ENCODE measurements at regions not wholly inside any gene's neighbourhood (a gene's known extent, or its start where the extent isn't known, plus 50 kb on each side); places are given as distances from the start of the nearest gene placed in this dataset.
"Not testable (repeated sequence)": the region's sequence is repeated elsewhere in the genome, so short reads cannot be mapped to it uniquely, and the experiment has no call there.

- H3K9me2 ChIP-seq (ENCODE audit: insufficient read depth, low read length); POLR2A ChIA-PET; H4K20me1 ChIP-seq (ENCODE audit: insufficient read depth, low read length); CTCF ChIA-PET (ENCODE audit: unreplicated experiment); DNase-seq (ENCODE audit: low spot score); H3K27ac ChIP-seq (ENCODE audit: low read depth, low read length, poor library complexity, severe bottlenecking); H3K4me2 ChIP-seq (ENCODE audit: low read length); H3K36me3 ChIP-seq (ENCODE audit: insufficient read depth, low read length); intact Hi-C loops (cut with micrococcal nuclease; ENCODE audit: unreplicated experiment); H2AFZ ChIP-seq (ENCODE audit: low read length); H3K4me3 ChIP-seq (ENCODE audit: low read depth, low read length, poor library complexity, severe bottlenecking); BruUV-seq (replicated peaks); H3K79me2 ChIP-seq (ENCODE audit: insufficient read depth, low read depth, low read length); H3K9me3 ChIP-seq (ENCODE audit: low read length): not testable (repeated sequence)
- H3K4me1 ChIP-seq (ENCODE audit: insufficient read depth, low read length, poor library complexity, severe bottlenecking) = peaks cover 26% of the 10 kb centered on the region
Observed at GRCh38 chr16:29330623-29331022, 75.9 kb downstream of the NPIPB11 start.

GRCh38 chr16:29328528-29328927, 78.0 kb downstream of the NPIPB11 start:
- H3K79me2 ChIP-seq (ENCODE audit: insufficient read depth, low read depth, low read length); CTCF ChIA-PET (ENCODE audit: unreplicated experiment); POLR2A ChIA-PET; H3K9me3 ChIP-seq (ENCODE audit: low read length); intact Hi-C loops (cut with micrococcal nuclease; ENCODE audit: unreplicated experiment); H3K4me2 ChIP-seq (ENCODE audit: low read length); H3K9me2 ChIP-seq (ENCODE audit: insufficient read depth, low read length); H2AFZ ChIP-seq (ENCODE audit: low read length); H3K27ac ChIP-seq (ENCODE audit: low read depth, low read length, poor library complexity, severe bottlenecking); H3K4me3 ChIP-seq (ENCODE audit: low read depth, low read length, poor library complexity, severe bottlenecking); H3K36me3 ChIP-seq (ENCODE audit: insufficient read depth, low read length); BruUV-seq (replicated peaks); DNase-seq (ENCODE audit: low spot score); H4K20me1 ChIP-seq (ENCODE audit: insufficient read depth, low read length): not testable (repeated sequence)
- peaks cover 13% of the 10 kb centered on the region for H3K4me1 ChIP-seq (ENCODE audit: insufficient read depth, low read length, poor library complexity, severe bottlenecking)

- H3K4me1 ChIP-seq (ENCODE audit: insufficient read depth, low read length, poor library complexity, severe bottlenecking) = peaks cover 13% of the 10 kb centered on the region
- BruUV-seq (replicated peaks); POLR2A ChIA-PET; H3K79me2 ChIP-seq (ENCODE audit: insufficient read depth, low read depth, low read length); H3K9me2 ChIP-seq (ENCODE audit: insufficient read depth, low read length); DNase-seq (ENCODE audit: low spot score); CTCF ChIA-PET (ENCODE audit: unreplicated experiment); H2AFZ ChIP-seq (ENCODE audit: low read length); H3K27ac ChIP-seq (ENCODE audit: low read depth, low read length, poor library complexity, severe bottlenecking); intact Hi-C loops (cut with micrococcal nuclease; ENCODE audit: unreplicated experiment); H4K20me1 ChIP-seq (ENCODE audit: insufficient read depth, low read length); H3K4me3 ChIP-seq (ENCODE audit: low read depth, low read length, poor library complexity, severe bottlenecking); H3K36me3 ChIP-seq (ENCODE audit: insufficient read depth, low read length); H3K9me3 ChIP-seq (ENCODE audit: low read length); H3K4me2 ChIP-seq (ENCODE audit: low read length): not testable (repeated sequence)
Observed at GRCh38 chr16:29327631-29328408, 78.7 kb downstream of the NPIPB11 start.

- POLR2A ChIA-PET; H3K4me3 ChIP-seq (ENCODE audit: low read depth, low read length, poor library complexity, severe bottlenecking); H2AFZ ChIP-seq (ENCODE audit: low read length); H3K9me3 ChIP-seq (ENCODE audit: low read length); H3K27ac ChIP-seq (ENCODE audit: low read depth, low read length, poor library complexity, severe bottlenecking); CTCF ChIA-PET (ENCODE audit: unreplicated experiment); H3K36me3 ChIP-seq (ENCODE audit: insufficient read depth, low read length); H3K9me2 ChIP-seq (ENCODE audit: insufficient read depth, low read length); intact Hi-C loops (cut with micrococcal nuclease; ENCODE audit: unreplicated experiment); BruUV-seq (replicated peaks); H4K20me1 ChIP-seq (ENCODE audit: insufficient read depth, low read length); H3K4me2 ChIP-seq (ENCODE audit: low read length); H3K79me2 ChIP-seq (ENCODE audit: insufficient read depth, low read depth, low read length): not testable (repeated sequence)
- DNase-seq (ENCODE audit: low spot score) = peak; percentile 64
- peaks cover 13% of the 10 kb centered on the region for H3K4me1 ChIP-seq (ENCODE audit: insufficient read depth, low read length, poor library complexity, severe bottlenecking)
Observed at GRCh38 chr16:29326164-29327125, 80.1 kb downstream of the NPIPB11 start.

GRCh38 chr16:29323725-29324124, 82.8 kb downstream of the NPIPB11 start:
- BruUV-seq (replicated peaks); H3K79me2 ChIP-seq (ENCODE audit: insufficient read depth, low read depth, low read length); H3K9me2 ChIP-seq (ENCODE audit: insufficient read depth, low read length); H3K4me3 ChIP-seq (ENCODE audit: low read depth, low read length, poor library complexity, severe bottlenecking); CTCF ChIA-PET (ENCODE audit: unreplicated experiment); intact Hi-C loops (cut with micrococcal nuclease; ENCODE audit: unreplicated experiment); H2AFZ ChIP-seq (ENCODE audit: low read length); H3K36me3 ChIP-seq (ENCODE audit: insufficient read depth, low read length); POLR2A ChIA-PET; H3K9me3 ChIP-seq (ENCODE audit: low read length); H4K20me1 ChIP-seq (ENCODE audit: insufficient read depth, low read length); H3K4me2 ChIP-seq (ENCODE audit: low read length); H3K27ac ChIP-seq (ENCODE audit: low read depth, low read length, poor library complexity, severe bottlenecking); DNase-seq (ENCODE audit: low spot score): not testable (repeated sequence)
- H3K4me1 ChIP-seq (ENCODE audit: insufficient read depth, low read length, poor library complexity, severe bottlenecking) = peaks cover 13% of the 10 kb centered on the region
